ENCODE measurements at regions not wholly inside any gene's neighbourhood (a gene's known extent, or its start where the extent isn't known, plus 50 kb on each side); places are given as distances from the start of the nearest gene placed in this dataset.

DNA sequence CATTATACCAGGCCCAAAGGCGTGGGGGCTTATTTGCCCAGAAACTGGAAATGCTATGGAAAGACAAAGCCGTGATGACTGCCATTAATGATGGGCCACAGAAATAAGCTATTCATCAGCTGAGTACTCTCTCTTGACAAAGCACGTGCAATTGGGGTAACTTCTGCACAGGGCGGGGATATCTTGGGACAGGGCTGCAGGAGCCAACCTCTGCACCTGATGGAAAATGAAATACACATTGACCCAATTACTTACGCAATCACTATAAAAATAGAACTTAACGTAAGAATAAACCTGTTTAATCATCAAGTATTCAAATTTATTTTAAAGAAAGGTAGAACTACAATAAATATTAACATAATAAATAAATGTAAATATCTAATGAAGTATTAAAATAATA lies 180.1 kb upstream of the NTF3 start (continued):
- TF ChIP-seq, protein P1, sequence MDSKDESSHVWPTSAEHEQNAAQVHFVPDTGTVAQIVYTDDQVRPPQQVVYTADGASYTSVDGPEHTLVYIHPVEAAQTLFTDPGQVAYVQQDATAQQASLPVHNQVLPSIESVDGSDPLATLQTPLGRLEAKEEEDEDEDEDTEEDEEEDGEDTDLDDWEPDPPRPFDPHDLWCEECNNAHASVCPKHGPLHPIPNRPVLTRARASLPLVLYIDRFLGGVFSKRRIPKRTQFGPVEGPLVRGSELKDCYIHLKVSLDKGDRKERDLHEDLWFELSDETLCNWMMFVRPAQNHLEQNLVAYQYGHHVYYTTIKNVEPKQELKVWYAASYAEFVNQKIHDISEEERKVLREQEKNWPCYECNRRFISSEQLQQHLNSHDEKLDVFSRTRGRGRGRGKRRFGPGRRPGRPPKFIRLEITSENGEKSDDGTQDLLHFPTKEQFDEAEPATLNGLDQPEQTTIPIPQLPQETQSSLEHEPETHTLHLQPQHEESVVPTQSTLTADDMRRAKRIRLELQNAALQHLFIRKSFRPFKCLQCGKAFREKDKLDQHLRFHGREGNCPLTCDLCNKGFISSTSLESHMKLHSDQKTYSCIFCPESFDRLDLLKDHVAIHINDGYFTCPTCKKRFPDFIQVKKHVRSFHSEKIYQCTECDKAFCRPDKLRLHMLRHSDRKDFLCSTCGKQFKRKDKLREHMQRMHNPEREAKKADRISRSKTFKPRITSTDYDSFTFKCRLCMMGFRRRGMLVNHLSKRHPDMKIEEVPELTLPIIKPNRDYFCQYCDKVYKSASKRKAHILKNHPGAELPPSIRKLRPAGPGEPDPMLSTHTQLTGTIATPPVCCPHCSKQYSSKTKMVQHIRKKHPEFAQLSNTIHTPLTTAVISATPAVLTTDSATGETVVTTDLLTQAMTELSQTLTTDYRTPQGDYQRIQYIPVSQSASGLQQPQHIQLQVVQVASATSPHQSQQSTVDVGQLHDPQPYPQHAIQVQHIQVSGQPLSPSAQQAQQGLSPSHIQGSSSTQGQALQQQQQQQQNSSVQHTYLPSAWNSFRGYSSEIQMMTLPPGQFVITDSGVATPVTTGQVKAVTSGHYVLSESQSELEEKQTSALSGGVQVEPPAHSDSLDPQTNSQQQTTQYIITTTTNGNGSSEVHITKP (tag by site-specific recombination; IDR thresholded peaks at IDR 0.05) = no peak
- TF ChIP-seq, protein P2, sequence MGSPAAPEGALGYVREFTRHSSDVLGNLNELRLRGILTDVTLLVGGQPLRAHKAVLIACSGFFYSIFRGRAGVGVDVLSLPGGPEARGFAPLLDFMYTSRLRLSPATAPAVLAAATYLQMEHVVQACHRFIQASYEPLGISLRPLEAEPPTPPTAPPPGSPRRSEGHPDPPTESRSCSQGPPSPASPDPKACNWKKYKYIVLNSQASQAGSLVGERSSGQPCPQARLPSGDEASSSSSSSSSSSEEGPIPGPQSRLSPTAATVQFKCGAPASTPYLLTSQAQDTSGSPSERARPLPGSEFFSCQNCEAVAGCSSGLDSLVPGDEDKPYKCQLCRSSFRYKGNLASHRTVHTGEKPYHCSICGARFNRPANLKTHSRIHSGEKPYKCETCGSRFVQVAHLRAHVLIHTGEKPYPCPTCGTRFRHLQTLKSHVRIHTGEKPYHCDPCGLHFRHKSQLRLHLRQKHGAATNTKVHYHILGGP (tag by site-specific recombination; IDR thresholded peaks at IDR 0.05) = no peak
- TF ChIP-seq ZNF202 (tag by site-specific recombination; IDR thresholded peaks at IDR 0.05; ENCODE audit: borderline replicate concordance) = no peak
- no peak for TF ChIP-seq ZEB2 (tag by site-specific recombination; IDR thresholded peaks at IDR 0.05)
- no peak for TF ChIP-seq SP7 (tag by site-specific recombination; IDR thresholded peaks at IDR 0.05)
- TF ChIP-seq ZNF350 (tag by site-specific recombination; IDR thresholded peaks at IDR 0.05) = no peak
- no peak for TF ChIP-seq ZNF24 (tag by site-specific recombination; IDR thresholded peaks at IDR 0.05)
- no peak for TF ChIP-seq SP3 (tag by site-specific recombination; IDR thresholded peaks at IDR 0.05)
- no peak for TF ChIP-seq GLI4 (tag by site-specific recombination; IDR thresholded peaks at IDR 0.05)
- no peak for TF ChIP-seq ZNF146 (tag by site-specific recombination; IDR thresholded peaks at IDR 0.05)
- TF ChIP-seq, protein P3, sequence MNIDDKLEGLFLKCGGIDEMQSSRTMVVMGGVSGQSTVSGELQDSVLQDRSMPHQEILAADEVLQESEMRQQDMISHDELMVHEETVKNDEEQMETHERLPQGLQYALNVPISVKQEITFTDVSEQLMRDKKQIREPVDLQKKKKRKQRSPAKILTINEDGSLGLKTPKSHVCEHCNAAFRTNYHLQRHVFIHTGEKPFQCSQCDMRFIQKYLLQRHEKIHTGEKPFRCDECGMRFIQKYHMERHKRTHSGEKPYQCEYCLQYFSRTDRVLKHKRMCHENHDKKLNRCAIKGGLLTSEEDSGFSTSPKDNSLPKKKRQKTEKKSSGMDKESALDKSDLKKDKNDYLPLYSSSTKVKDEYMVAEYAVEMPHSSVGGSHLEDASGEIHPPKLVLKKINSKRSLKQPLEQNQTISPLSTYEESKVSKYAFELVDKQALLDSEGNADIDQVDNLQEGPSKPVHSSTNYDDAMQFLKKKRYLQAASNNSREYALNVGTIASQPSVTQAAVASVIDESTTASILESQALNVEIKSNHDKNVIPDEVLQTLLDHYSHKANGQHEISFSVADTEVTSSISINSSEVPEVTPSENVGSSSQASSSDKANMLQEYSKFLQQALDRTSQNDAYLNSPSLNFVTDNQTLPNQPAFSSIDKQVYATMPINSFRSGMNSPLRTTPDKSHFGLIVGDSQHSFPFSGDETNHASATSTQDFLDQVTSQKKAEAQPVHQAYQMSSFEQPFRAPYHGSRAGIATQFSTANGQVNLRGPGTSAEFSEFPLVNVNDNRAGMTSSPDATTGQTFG (tag by site-specific recombination; IDR thresholded peaks at IDR 0.05; ENCODE audit: borderline replicate concordance) = no peak

DNA sequence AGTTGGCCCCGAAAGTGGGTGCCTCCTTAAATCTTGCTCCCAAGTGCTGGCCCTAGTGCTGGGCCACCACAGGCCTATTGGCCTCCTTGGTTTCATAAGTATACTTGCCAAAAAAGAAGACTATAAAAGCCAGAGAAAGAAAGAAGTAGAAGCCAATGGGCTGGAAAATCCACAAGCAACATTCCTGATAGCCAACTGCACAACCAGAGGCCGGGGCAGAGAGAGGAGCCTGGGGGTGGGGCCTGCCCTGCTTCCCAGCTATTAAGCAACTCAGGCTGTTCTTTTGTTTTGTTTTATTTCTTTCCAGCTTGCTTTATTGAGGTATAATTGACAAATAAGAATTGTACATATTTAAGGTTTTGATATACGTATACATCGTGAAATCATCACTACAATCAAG lies 177.2 kb upstream of the NTF3 start:
- ChIA-PET CTCF (no interaction called here), POLR2A (no interaction called here)
- no peak for TF ChIP-seq GLIS2 (tag by site-specific recombination; IDR thresholded peaks at IDR 0.05)
- TF ChIP-seq ZNF16 (tag by site-specific recombination; IDR thresholded peaks at IDR 0.05; ENCODE audit: low read depth) = no peak
- TF ChIP-seq ZNF311 (tag by site-specific recombination; IDR thresholded peaks at IDR 0.05; ENCODE audit: borderline replicate concordance) = no peak
- TF ChIP-seq, protein P4, sequence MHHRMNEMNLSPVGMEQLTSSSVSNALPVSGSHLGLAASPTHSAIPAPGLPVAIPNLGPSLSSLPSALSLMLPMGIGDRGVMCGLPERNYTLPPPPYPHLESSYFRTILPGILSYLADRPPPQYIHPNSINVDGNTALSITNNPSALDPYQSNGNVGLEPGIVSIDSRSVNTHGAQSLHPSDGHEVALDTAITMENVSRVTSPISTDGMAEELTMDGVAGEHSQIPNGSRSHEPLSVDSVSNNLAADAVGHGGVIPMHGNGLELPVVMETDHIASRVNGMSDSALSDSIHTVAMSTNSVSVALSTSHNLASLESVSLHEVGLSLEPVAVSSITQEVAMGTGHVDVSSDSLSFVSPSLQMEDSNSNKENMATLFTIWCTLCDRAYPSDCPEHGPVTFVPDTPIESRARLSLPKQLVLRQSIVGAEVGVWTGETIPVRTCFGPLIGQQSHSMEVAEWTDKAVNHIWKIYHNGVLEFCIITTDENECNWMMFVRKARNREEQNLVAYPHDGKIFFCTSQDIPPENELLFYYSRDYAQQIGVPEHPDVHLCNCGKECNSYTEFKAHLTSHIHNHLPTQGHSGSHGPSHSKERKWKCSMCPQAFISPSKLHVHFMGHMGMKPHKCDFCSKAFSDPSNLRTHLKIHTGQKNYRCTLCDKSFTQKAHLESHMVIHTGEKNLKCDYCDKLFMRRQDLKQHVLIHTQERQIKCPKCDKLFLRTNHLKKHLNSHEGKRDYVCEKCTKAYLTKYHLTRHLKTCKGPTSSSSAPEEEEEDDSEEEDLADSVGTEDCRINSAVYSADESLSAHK (tag by site-specific recombination; IDR thresholded peaks at IDR 0.05) = no peak
- TF ChIP-seq ZNF830 (tag by site-specific recombination; IDR thresholded peaks at IDR 0.05; ENCODE audit: low read depth) = no peak
- TF ChIP-seq, protein P5, sequence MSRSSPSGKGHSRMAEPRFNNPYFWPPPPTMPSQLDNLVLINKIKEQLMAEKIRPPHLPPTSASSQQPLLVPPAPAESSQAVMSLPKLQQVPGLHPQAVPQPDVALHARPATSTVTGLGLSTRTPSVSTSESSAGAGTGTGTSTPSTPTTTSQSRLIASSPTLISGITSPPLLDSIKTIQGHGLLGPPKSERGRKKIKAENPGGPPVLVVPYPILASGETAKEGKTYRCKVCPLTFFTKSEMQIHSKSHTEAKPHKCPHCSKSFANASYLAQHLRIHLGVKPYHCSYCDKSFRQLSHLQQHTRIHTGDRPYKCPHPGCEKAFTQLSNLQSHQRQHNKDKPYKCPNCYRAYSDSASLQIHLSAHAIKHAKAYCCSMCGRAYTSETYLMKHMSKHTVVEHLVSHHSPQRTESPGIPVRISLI (tag by site-specific recombination; IDR thresholded peaks at IDR 0.05) = no peak
- no peak for TF ChIP-seq SETDB1 (IDR thresholded peaks at IDR 0.05; ENCODE audit: insufficient read length, low read length)
- no peak for TF ChIP-seq ZBTB7A (tag by site-specific recombination; IDR thresholded peaks at IDR 0.05; ENCODE audit: low read depth)
- no peak for TF ChIP-seq HOXA7 (CRISPR knock-in tag; IDR thresholded peaks at IDR 0.05; ENCODE audit: borderline replicate concordance)
- no peak for TF ChIP-seq ZNF600 (tag by site-specific recombination; IDR thresholded peaks at IDR 0.05)
- TF ChIP-seq OVOL3 (tag by site-specific recombination; IDR thresholded peaks at IDR 0.05) = no peak
- TF ChIP-seq, protein P6, sequence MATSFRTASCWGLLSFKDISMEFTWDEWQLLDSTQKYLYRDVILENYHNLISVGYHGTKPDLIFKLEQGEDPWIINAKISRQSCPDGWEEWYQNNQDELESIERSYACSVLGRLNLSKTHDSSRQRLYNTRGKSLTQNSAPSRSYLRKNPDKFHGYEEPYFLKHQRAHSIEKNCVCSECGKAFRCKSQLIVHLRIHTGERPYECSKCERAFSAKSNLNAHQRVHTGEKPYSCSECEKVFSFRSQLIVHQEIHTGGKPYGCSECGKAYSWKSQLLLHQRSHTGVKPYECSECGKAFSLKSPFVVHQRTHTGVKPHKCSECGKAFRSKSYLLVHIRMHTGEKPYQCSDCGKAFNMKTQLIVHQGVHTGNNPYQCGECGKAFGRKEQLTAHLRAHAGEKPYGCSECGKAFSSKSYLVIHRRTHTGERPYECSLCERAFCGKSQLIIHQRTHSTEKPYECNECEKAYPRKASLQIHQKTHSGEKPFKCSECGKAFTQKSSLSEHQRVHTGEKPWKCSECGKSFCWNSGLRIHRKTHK (tag by site-specific recombination; IDR thresholded peaks at IDR 0.05) = no peak

More for the DNA sequence above, 177.2 kb upstream of the NTF3 start:
- Histone ChIP-seq H3K9me3 (ENCODE audit: control insufficient read depth, insufficient read depth, low read depth, low read length) (no peaks in the 10 kb centered on the region), H3K27ac (ENCODE audit: extremely low read depth, low read depth, low read length) (no peak overlapping the region), H3K4me3 (ENCODE audit: low read depth, low read length) (no peak overlapping the region), H3K4me1 (ENCODE audit: control insufficient read depth, insufficient read depth, low read length) (no peaks in the 10 kb centered on the region), H3K36me3 (ENCODE audit: control insufficient read depth in 2 of 2, insufficient read depth in 1 of 2, low read length in 2 of 2) (no peaks in the 10 kb centered on the region)
